Ecto neural progenitor cell (in vitro differentiated cells): ENCODE measurements at regions not wholly inside any gene's neighbourhood (a gene's known extent, or its start where the extent isn't known, plus 50 kb on each side); places are given as distances from the start of the nearest gene placed in this dataset.
"Not testable (repeated sequence)": the region's sequence is repeated elsewhere in the genome, so short reads cannot be mapped to it uniquely, and the experiment has no call there.

Experiments used
- DNase-seq: peaks from one replicate; pipeline ENCODE4 v3.0.0-alpha.2; 2018; ENCODE audit warnings: low spot score

GRCh38 chr1:146282807-146283526 is 54.1 kb upstream of the NOTCH2NLA start:
- not testable (repeated sequence) for DNase-seq

DNA sequence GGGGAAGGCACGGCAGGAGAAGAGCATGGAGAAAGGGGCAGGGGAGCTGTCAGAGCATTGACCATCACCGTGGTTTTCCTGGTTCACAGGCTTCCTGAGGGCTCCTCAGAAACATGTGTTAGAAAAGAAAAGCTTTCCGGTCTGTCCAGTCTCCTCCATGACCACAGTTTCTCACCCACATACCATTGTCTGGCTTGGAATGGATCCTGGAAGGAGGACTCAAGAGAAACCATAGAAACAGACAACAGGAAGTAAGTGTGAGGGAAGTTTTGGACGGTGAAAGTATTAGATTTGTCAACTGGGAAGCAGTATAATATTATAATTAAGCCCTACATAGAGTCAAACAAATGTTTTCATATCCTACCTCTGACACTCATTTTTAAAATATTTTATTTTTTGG is 52.7 kb upstream of the NOTCH2NLA start:
- DNase-seq = not testable (repeated sequence)

DNA sequence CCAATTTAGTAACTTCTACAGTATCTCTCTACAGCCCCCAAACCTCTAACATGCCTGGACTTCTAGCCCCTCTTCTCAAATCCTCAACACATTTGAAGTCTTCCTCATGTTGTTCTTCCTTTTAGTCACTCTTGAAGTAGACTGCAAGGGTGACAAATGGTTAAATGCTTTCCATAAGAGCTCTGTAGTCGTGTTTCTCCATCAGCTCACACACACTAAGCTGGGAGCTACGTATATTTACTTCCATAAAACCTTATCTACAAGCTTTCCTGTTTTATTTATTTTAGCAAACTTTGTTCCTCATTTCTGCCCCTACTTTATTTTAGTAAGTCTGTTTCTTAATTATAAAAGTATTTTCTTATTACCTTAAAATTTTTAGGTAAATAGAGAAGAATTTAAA is 49.9 kb upstream of the NOTCH2NLA start:
- DNase-seq = not testable (repeated sequence)
